Neural crest cell (in vitro differentiated cells): ENCODE measurements at regions not wholly inside any gene's neighbourhood (a gene's known extent, or its start where the extent isn't known, plus 50 kb on each side); places are given as distances from the start of the nearest gene placed in this dataset.

ENCODE experiments used
- DNase-seq: peaks from one replicate; pipeline ENCODE4 v3.0.0; 2021; ENCODE audit warnings: low read depth, mixed read lengths, low spot score
- H3K27ac Mint-ChIP-seq: one replicate; pipeline ENCODE4 v1.8.0; 2021; ENCODE audit warnings: mild to moderate bottlenecking, mixed read lengths; ENCODE audit not compliant: unreplicated experiment
- H3K27me3 Mint-ChIP-seq: 2 replicates; pipeline ENCODE4 v1.8.0; 2021; ENCODE audit warnings: low read depth, mild to moderate bottlenecking, mixed read lengths
- H3K36me3 Mint-ChIP-seq: 2 replicates; pipeline ENCODE4 v1.8.0; 2021; ENCODE audit warnings: low read depth, mild to moderate bottlenecking, mixed read lengths
- H3K4me1 Mint-ChIP-seq: 2 replicates; pipeline ENCODE4 v1.8.0; 2021; ENCODE audit warnings: mixed read lengths
- H3K4me3 Mint-ChIP-seq: one replicate; pipeline ENCODE4 v1.8.0; 2021; ENCODE audit warnings: mild to moderate bottlenecking, mixed read lengths
- H3K9me3 Mint-ChIP-seq: 2 replicates; pipeline ENCODE4 v1.8.0; 2021; ENCODE audit warnings: mixed read lengths
- CTCF ChIP-seq: fragments of 200-600 bp; sonication (generic); conservative IDR thresholded peaks from 2 replicates; pipeline ENCODE4 v1.5.0; 2021; ENCODE audit warnings: antibody characterized with exemption, mild to moderate bottlenecking

GRCh38 chr2:40559175-40559574 is 107.3 kb upstream of the SLC8A1 start:
- no peak for DNase-seq
- no peaks in the 10 kb centered on the region for H3K9me3 Mint-ChIP-seq
- no peaks in the 10 kb centered on the region for H3K36me3 Mint-ChIP-seq
- no peak overlapping the region for H3K4me3 Mint-ChIP-seq
- no peaks in the 10 kb centered on the region for H3K27me3 Mint-ChIP-seq
- no peak overlapping the region for H3K27ac Mint-ChIP-seq
- no peak for TF ChIP-seq CTCF
- H3K4me1 Mint-ChIP-seq: no peaks in the 10 kb centered on the region

GRCh38 chr2:40564184-40564583 is 112.3 kb upstream of the SLC8A1 start:
- no peak overlapping the region for H3K4me3 Mint-ChIP-seq
- no peak for TF ChIP-seq CTCF
- H3K4me1 Mint-ChIP-seq: no peaks in the 10 kb centered on the region
- H3K9me3 Mint-ChIP-seq: no peaks in the 10 kb centered on the region
- no peaks in the 10 kb centered on the region for H3K36me3 Mint-ChIP-seq
- H3K27me3 Mint-ChIP-seq: no peaks in the 10 kb centered on the region
- no peak for DNase-seq
- no peak overlapping the region for H3K27ac Mint-ChIP-seq

GRCh38 chr2:40579247-40579646 is 127.4 kb upstream of the SLC8A1 start:
- DNase-seq: no peak
- TF ChIP-seq CTCF: no peak
- Mint-ChIP-seq H3K4me3 (no peak overlapping the region), H3K27me3 (no peaks in the 10 kb centered on the region), H3K36me3 (no peaks in the 10 kb centered on the region), H3K4me1 (no peaks in the 10 kb centered on the region), H3K27ac (no peak overlapping the region), H3K9me3 (peaks cover 2% of the 10 kb centered on the region)

- Mint-ChIP-seq H3K27ac (no peak overlapping the region), H3K27me3 (peaks cover 4% of the 10 kb centered on the region), H3K9me3 (no peaks in the 10 kb centered on the region), H3K4me3 (no peak overlapping the region), H3K4me1 (no peaks in the 10 kb centered on the region), H3K36me3 (no peaks in the 10 kb centered on the region)
- DNase-seq: no peak
- no peak for TF ChIP-seq CTCF
Measured at GRCh38 chr2:40584432-40584831, 132.5 kb upstream of the SLC8A1 start.

- no peak for TF ChIP-seq CTCF
- Mint-ChIP-seq H3K36me3 (no peaks in the 10 kb centered on the region), H3K4me1 (peaks cover 4% of the 10 kb centered on the region), H3K4me3 (no peak overlapping the region), H3K27ac (no peak overlapping the region), H3K27me3 (peaks cover 4% of the 10 kb centered on the region), H3K9me3 (no peaks in the 10 kb centered on the region)
- no peak for DNase-seq
Measured at GRCh38 chr2:40591774-40592173, 139.9 kb upstream of the SLC8A1 start.

GRCh38 chr2:40592218-40592617 is 140.3 kb upstream of the SLC8A1 start:
- Mint-ChIP-seq H3K27ac (no peak overlapping the region), H3K9me3 (no peaks in the 10 kb centered on the region), H3K27me3 (peaks cover 4% of the 10 kb centered on the region), H3K4me1 (peaks cover 4% of the 10 kb centered on the region), H3K36me3 (no peaks in the 10 kb centered on the region), H3K4me3 (no peak overlapping the region)
- no peak for TF ChIP-seq CTCF
- DNase-seq: no peak
